HG03469 (cell line): ENCODE measurements at regions not wholly inside any gene's neighbourhood (a gene's known extent, or its start where the extent isn't known, plus 50 kb on each side); places are given as distances from the start of the nearest gene placed in this dataset.
"Not testable (repeated sequence)": the region's sequence is repeated elsewhere in the genome, so short reads cannot be mapped to it uniquely, and the experiment has no call there.

Source experiments
- ATAC-seq: cut with Tn5 transposase; IDR thresholded peaks from one replicate; pipeline ENCODE4 v1.9.1; 2021; ENCODE audit warnings: mild to moderate bottlenecking, moderate library complexity, moderate number of reproducible peaks; ENCODE audit not compliant: unreplicated experiment

DNA sequence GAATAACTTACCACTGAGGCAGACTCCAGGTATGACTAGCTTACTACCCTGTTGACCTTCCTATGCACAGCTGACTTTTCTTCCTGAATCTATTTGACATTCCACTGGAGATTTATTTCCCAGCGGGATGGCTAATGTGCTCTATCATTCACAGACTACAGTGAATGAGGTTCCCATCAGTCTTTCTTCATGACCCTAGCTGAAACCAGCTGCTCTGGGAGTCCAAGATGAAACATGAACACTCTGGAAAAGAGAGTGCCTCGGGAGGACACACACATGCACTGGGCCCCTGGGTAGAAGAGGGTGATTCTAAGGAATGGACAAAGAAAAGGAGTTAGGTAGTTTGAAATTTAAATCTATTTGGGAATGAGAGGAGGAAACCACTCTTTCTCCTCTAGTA, 82.6 kb upstream of the DST start:
- ATAC-seq: no peak

DNA sequence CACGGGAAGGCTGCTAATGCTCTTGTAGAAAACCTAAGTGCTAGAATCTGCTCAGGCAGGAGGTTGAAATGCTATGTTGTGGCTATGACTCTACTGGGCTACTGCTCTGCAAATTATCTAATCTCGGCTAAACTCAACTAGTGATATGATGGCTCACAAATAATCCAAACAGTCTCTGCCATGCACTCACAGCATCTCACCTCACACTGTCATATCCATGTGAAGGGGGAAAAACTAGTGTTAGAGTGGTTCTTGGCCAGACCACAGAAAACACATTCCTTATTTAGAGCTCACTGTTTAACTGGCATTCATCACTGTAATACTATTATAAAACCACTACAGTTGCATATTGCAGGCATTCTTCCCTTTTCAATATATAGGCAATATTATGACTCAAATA, 81.8 kb upstream of the DST start:
- ATAC-seq: no peak

DNA sequence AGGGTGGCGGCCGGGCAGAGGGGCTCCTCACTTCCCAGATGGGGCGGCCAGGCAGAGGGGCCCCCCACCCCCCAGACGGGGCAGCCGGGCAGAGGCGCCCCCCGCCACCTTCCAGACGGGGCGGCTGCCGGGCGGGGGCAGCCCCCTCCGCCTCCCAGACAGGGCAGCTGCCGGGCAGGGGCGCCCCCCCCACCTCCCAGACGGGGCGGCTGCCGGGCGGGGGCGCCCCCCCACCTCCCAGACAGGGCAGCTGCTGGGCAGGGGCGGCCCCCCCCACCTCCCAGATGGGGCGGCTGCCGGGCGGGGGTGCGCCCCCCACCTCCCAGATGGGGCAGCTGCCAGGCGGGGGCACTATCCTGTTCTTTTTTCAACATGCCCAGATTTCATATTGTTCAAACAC, 78.2 kb upstream of the DST start:
- no peak for ATAC-seq

DNA sequence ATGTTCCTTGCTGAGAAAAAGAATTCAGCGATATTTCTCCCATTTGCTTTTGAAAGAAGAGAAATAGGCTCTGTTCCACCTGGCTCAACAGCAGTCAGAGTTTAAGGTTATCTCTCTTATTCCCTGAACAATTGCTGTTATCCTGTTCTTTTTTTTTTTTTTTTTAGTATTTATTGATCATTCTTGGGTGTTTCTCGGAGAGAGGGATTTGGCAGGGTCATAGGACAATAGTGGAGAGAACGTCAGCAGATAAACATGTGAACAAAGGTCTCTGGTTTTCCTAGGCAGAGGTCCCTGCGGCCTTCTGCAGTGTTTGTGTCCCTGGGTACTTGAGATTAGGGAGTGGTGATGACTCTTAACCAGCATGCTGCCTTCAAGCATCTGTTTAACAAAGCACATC, 77.5 kb upstream of the DST start:
- not testable (repeated sequence) for ATAC-seq

DNA sequence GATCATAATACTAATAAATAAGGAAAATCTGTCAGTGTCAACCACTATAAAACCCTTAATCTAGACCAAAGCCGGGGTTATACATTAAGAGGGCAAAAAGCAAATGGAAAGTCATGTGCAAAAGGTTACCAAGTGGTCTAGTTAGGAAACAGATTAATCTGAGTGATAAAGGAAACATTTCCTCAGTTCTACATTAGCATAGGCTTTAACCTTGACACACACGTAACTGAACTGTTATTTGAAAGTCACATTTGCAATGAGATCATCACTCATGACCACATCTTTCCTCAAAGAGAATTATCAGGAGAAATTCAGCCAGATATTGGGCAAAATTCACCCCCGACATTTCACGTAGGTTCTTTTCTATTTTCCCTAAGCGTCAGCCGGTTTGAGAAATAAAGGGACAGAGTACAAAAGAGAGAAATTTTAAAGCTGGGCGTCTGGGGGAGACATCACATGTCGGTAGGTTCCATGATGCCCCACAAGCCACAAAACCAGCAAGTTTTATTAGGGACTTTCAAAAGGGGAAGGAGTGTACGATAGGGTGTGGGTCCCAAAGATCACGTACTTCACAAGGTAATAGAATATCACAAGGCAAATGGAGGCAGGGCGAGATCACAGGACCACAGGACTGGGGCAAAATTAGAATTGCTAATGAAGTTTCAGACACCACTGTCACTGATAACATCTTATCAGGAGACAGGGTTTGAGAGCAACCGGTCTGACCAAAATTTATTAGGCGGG, 76.8 kb upstream of the DST start:
- ATAC-seq: not testable (repeated sequence)

DNA sequence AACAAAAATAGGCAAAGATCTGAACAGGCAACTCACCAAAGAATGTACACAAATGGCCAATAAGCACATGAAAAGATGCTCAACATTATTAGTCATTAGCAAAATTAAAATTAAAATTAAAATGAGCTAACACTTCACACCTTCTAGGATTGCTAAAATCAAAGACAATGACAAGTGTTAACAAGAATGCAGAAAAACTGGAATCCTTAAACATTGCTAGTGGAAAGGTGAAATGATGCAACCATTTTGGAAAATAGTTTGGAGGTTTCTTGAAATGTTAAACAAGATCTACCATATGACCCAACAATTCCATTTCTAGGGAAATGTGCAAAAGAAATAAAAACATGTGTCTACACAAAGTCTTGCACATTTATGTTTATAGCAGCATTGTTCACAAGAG, 75.5 kb upstream of the DST start:
- ATAC-seq: no peak

DNA sequence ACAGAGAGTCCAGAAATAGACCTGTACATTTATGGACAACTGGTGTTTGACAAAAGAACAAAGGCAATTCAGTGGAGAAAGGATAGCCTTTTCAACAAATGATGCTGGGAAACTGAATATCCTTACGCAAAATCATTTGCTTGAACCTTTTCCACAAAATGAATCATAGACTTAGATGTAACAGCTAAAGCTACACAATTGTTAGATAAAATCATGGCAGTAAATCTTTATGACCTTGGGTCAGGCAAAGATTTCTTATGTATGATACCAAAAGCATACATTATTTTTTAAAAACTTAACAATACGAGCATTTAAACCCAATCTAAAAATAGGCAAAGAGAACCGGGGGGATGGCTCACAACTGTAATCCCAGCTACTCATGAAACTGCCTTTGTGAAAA, 73.5 kb upstream of the DST start:
- ATAC-seq: no peak

DNA sequence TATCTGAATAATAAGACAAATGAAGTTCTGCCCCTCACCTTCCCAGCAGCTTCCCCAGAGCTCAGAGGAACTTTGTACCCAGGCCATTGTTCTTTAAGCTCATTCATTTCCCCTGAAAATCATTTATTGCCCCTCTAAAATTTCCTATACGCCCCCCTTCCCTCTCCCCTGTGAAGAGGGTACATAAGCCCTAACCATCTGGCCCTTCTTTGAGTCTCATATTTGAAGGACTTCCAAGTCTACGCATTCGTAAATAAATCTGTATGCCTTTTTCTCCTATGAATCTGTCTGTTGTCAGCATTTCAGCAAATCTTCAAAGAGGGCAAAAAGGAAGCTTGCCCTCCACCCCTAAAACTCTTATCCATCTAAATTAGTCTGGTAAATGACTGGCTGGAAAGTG, 73.1 kb upstream of the DST start:
- no peak for ATAC-seq

DNA sequence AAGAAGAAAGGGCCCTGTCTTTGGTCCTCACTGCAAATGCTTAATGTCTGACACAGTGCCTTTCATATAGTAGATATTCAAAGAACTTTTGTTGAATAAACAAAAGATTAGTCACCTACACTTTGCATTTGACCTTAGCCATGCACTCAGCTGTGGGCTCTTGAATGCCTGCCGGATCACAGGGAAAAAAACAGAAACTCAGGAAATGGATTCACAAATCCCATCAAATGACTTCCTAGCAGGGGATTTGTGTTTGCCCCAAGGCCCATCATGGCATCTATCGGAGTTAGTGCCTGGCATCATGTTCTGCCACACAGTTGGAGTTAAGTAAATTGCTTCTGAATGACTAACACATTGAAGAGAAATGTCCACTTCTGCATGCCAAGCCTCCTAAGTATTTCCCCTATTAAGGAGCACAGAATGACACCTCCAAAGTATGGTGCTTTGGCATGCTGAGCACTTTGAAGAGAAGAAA, 72.3 kb upstream of the DST start:
- ATAC-seq: no peak

DNA sequence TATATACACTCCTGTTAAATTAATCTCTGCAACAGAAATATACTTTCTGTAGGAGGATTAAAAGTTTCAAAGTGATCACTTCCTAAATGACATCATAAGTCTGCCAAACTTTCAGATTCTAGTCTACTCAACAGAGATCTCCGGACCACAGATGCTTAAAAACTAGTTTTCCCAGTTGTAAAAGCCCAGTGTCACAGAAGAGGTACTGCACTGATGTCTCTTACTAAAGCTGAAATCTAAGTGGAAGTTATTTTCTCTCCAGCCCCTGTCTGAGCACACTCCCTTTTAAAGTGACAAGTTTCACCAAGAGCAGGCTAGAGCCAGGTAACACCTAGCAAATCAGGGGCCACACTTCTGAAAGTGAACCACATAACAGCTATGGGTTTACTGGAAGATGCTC, 71.6 kb upstream of the DST start:
- no peak for ATAC-seq

DNA sequence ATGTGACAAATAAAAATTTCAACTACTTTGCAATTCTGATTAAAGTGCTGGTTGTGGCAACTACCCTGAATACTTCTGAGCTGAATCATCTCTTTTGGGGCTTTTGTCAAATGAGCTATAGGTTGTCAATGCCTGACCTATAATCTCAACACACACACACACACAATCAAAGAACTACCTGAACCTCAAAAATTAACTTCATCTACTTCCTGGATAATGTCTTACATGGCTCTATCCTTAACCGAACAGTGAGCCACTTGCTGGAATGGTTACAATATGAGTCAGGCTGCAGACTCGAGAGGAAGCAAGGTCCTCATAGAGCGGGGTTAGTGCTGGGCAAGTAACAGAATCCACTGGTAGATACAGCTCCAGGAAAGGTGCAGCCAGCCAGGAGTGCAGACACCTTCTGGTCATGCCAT, 70.6 kb upstream of the DST start:
- no peak for ATAC-seq

DNA sequence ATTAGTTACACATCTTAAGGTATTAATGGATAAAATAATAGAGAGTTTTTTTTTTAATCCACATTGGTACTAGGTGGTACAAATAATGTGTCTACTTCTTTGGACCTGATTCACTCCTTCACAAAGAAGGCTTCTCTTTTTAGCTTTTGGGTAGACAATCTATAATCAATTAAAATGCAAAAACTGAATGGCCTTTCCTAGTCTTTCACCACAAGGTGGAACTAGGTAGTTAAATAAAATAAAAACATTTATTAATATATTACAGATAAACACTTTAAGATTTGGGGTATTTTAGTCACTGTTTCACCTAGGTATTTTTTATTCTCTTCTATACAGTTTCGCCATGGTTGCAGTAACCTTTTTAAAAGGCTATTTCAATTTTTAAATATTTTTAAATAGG, 68.3 kb upstream of the DST start:
- ATAC-seq: no peak

DNA sequence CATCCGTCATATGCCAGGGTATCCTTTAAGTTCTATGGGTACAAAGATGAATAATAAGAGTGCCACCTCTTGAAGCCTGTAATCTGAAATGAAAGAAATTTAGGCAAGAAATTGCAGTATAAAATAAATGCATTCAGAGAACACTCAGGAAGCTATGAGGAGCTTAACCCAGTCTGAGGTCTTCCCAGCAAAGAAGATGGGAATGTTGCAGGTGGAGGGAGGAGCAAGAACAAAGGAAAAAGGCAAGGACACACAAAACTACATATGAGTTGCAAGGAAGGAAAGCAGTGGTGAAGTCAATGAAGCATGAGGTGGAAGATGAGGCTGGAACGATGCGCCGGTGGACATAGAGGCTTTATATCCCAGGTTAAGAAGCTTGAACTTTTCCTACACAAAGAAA, 67.0 kb upstream of the DST start:
- no peak for ATAC-seq

DNA sequence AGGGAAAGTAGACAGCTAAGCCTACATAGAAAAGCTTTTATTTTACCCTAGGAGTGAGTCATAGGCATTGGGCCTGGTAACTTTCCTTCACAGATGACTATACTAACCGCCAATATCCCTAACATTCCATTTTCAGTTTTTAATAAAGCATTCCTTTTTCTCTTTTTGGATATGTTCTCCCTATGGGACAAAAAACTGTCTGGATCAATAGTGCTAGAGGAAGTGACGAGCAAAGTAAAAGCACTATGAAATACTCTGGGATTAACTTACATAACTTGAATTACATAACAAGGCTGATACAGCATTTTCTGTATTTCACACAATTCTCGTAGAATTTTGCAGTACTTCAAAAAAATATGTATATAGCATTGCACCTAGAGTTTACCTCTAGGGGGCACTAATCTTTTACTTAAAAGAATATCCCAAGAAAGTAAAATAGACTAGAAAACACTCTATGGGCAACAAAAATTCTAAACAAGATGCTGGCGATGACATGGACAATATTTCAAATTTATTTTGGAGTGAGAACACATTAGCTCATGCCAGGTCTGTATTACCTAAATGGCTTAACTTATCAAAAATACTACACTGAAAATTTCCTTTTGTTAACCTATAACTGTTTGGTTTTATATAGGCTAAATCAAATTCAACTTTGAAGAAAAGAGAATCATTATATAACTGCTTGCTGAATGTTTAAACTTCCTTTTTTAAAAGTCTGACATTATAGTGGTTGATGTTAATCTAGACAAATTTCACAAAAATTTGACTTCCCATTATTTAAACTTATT, 66.3 kb upstream of the DST start:
- no peak for ATAC-seq

DNA sequence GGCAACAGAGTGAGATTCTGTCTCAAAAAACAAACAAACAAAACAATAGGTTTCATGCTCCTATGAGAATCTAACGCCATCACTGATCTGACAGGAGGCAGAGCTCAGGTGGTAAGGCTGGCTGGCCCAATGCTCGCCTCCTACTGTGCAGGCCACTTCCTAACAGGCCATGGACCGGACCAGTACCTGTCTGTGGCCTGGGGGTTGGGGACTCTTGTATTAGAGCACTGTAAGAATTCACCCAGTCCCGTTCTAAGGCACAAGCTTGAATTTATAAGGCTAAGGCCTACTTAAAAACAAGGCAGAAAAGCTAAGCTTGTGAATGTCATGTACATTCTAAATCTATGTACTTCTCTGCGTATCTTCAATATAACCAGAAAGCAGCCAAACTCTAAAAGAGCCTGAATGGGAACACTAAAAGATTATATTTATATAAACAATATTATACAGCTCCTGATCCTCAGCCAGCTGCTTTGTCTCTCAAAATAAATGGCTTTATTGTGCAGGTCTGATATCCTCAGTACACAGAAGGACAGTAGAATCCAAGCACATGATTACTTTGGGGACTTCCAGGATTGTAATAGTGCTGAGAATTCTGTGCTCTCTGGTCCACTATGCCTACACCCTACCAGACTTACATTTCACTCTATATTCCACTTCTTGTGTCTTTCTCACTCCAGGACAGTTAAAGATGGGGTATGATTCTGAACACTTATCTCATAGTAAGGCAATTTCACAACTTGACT, 64.5 kb upstream of the DST start:
- no peak for ATAC-seq

DNA sequence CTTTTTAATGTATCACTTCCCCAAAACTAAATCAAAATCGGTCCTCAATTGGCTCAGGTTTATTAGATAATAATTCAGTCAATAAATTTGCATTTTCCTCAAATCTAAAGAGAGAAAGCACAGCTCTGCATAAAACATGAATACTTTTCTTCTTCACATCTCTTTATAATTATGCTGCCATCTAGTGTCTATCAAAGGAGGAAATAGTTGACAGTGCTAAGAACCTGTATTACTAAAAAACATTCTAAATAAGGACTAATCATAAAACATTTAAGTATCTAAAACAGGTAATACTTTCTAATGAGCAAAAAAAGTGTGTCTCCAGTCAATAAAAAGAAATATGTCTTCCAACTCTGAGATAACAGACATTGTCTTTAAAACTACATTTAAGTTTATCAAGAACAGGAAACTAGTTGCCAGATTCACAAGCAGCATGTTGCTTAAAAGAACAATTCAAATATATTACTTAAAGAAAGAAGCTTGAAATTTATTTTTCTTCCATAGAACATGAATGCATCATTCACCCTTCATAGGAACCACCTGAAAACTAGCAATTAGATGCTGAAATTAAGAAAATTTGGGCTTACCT, 56.5 kb upstream of the DST start:
- no peak for ATAC-seq

DNA sequence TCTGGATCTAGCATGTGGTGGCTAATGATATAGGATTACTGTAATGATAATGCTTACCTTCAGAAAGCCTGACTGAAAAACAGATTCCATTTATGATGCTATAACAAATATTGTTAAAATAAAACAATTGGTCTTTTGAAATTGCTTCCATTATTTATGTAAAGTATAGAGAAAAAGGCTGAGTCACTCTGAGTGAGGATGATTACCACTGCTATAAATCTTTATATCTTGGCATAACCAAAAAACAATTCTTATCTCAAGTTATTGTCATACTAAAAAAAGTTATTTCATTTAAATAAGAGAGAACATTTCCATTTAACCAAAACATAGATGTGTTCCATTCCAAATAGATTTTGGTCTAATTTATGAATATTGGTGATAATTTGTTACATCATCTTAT, 53.0 kb upstream of the DST start:
- ATAC-seq: no peak

DNA sequence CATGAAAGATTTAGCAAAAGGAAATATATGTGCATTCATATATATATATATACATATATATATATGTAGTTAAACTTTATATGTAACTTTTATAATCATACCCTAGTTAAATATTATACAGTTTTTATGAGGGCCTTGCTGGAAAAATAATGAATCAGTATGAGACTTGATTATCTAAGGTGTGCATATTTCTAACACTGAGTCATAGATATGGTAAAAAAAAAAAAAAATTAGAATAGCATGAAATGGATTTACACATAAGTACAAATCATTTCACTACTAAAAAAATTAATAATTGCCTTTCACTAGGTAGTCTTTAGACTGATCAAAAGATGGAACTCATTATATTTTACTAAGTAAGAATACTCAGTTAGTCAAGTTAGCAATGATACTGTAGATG, 51.3 kb upstream of the DST start:
- ATAC-seq: no peak

DNA sequence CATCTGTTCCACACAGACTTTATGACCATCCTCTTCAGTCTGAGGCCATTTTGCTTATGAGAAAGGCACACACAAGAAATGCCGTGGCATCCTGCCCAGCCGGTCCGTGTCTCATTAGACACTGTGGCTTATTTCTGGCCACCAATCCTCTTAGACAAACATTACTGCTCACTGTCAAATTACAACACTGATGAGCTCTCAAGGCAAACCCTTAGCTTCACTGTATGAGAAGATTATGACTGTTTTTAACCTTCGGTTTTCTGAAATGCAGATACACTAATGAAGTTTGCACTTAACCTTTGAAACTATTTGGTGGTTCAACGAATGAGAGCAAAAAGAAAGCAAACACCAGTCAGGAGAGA, 50.5 kb upstream of the DST start:
- ATAC-seq: no peak

DNA sequence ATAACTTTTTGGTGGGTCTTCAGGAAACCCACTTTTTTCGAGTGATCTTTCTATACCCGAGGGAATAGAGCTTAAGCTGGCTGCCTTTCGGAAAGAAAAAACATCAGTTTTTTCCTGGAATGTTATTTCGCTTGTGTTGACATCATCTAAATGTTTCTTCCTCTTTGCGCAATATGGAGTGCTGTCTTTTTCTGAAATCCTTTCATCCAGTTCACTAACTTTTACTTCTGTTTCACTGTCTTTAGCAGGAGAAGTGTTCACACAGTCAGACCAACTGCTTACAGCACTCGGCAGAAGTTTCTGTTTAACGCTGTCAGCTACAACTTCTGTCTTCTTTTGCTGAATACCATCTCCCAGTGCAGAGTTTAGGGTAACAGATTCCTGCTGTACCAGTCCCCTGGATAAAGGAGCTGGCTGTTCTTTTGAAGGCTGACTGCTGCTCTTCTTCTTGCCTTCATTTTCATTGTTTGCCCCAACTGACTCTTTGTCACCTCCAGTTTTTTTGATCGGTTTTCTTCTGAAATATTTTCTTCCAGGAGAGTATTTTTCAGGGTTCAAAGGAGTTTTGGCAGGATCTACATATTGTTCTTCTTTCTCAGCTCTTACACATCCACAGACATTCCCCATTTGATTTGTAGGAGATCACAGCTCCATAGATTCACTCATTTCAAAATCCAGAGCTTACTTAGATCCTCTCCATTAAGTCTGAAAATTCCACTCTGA, 50.0 kb upstream of the DST start:
- ATAC-seq: no peak
